HEK293 (cell line): ENCODE measurements at regions not wholly inside any gene's neighbourhood (a gene's known extent, or its start where the extent isn't known, plus 50 kb on each side); places are given as distances from the start of the nearest gene placed in this dataset.

ENCODE experiments used
- CTCF ChIA-PET: fragments of 350-600 bp; formaldehyde crosslinking; extraction: SDS; loops from one replicate; lab custom pipeline; 2021; ENCODE audit warnings: antibody characterized with exemption; lab: Yijun Ruan, JAX
- POLR2A ChIA-PET: fragments of 300-600 bp; formaldehyde crosslinking; extraction: SDS; loops from one replicate; lab custom pipeline; 2020; ENCODE audit warnings: antibody characterized with exemption, inconsistent platforms; lab: Yijun Ruan, JAX
- H3K27ac ChIP-seq: fragments of 200-500 bp; sonication (Bioruptor generic); 2 replicates; pipeline ENCODE4 v1.5.1; 2014; ENCODE audit warnings: low read depth, low read length, control low read depth, inconsistent platforms; ENCODE audit errors: extremely low read depth
- H3K36me3 ChIP-seq, 2 experiments: fragments of 200-500 bp in 1 of 2; sonication (Bioruptor generic) in 1 of 2; 1 replicate in 1 of 2; 2 replicates in 1 of 2; pipeline ENCODE4 v1.5.1; 2014 to 2017; ENCODE audit warnings: inconsistent platforms in 2 of 2, low read length in 2 of 2; ENCODE audit not compliant: control insufficient read depth in 2 of 2, insufficient read depth in 1 of 2
- H3K4me1 ChIP-seq: fragments of 200-500 bp; sonication (Bioruptor generic); 2 replicates; pipeline ENCODE4 v1.5.1; 2014; ENCODE audit warnings: mild to moderate bottlenecking, low read length, inconsistent platforms; ENCODE audit not compliant: control insufficient read depth, insufficient read depth
- H3K4me3 ChIP-seq: 2 replicates; pipeline ENCODE4 v1.5.1; 2011; ENCODE audit warnings: low read depth, mild to moderate bottlenecking, control low read depth, low read length, moderate library complexity
- H3K9me3 ChIP-seq: fragments of 200-500 bp; sonication (Bioruptor generic); 2 replicates; pipeline ENCODE4 v1.5.1; 2014; ENCODE audit warnings: low read depth, low read length, inconsistent platforms; ENCODE audit not compliant: control insufficient read depth, insufficient read depth
- BCL11A ChIP-seq: fragments of 450-650 bp; formaldehyde crosslinking; IDR thresholded peaks from 2 replicates; pipeline ENCODE4 v1.5.1; 2016; ENCODE audit warnings: low read depth, missing biosample characterization, missing genetic modification characterization
- BCL11B ChIP-seq: fragments of 450-650 bp; formaldehyde crosslinking; IDR thresholded peaks from 2 replicates; pipeline ENCODE4 v1.5.1; 2016; ENCODE audit warnings: low read depth, missing biosample characterization, missing genetic modification characterization
- GLI2 ChIP-seq: fragments of 450-650 bp; formaldehyde crosslinking; IDR thresholded peaks from 2 replicates; pipeline ENCODE4; 2017; ENCODE audit warnings: missing biosample characterization, missing genetic modification characterization, low read depth, borderline replicate concordance
- INSM2 ChIP-seq: fragments of 450-650 bp; formaldehyde crosslinking; IDR thresholded peaks from 2 replicates; pipeline ENCODE4 v1.5.1; 2016; ENCODE audit warnings: missing biosample characterization, missing genetic modification characterization
- MYNN ChIP-seq: fragments of 450-650 bp; formaldehyde crosslinking; IDR thresholded peaks from 2 replicates; pipeline ENCODE4 v1.5.1; 2016; ENCODE audit warnings: missing biosample characterization, missing genetic modification characterization, borderline replicate concordance
- PRDM2 ChIP-seq: fragments of 450-650 bp; formaldehyde crosslinking; IDR thresholded peaks from 2 replicates; pipeline ENCODE4 v1.5.1; 2016; ENCODE audit warnings: missing biosample characterization, missing genetic modification characterization, borderline replicate concordance
- ZFHX2 ChIP-seq: fragments of 450-650 bp; formaldehyde crosslinking; conservative IDR thresholded peaks from 2 replicates; pipeline ENCODE4 v1.5.1; 2016; ENCODE audit warnings: missing biosample characterization, missing genetic modification characterization
- ZFP3 ChIP-seq: fragments of 450-650 bp; formaldehyde crosslinking; IDR thresholded peaks from 2 replicates; pipeline ENCODE4 v1.5.1; 2016; ENCODE audit warnings: low read depth, missing biosample characterization, missing genetic modification characterization
- ZNF121 ChIP-seq: fragments of 450-650 bp; formaldehyde crosslinking; IDR thresholded peaks from 2 replicates; pipeline ENCODE4 v1.5.1; 2016; ENCODE audit warnings: missing biosample characterization, missing genetic modification characterization
- ZNF146 ChIP-seq: fragments of 450-650 bp; formaldehyde crosslinking; IDR thresholded peaks from 2 replicates; pipeline ENCODE4 v1.5.1; 2016; ENCODE audit warnings: missing biosample characterization, missing genetic modification characterization
- ZNF26 ChIP-seq: fragments of 450-650 bp; formaldehyde crosslinking; IDR thresholded peaks from 2 replicates; pipeline ENCODE4 v1.5.1; 2016; ENCODE audit warnings: missing biosample characterization, missing genetic modification characterization
- ZNF366 ChIP-seq: fragments of 450-650 bp; formaldehyde crosslinking; conservative IDR thresholded peaks from 2 replicates; pipeline ENCODE4 v1.5.1; 2016; ENCODE audit warnings: missing biosample characterization, missing genetic modification characterization
- ZNF391 ChIP-seq: fragments of 450-650 bp; formaldehyde crosslinking; IDR thresholded peaks from 2 replicates; pipeline ENCODE4 v1.5.1; 2016; ENCODE audit warnings: low read depth, missing biosample characterization, missing genetic modification characterization, borderline replicate concordance
- ZNF449 ChIP-seq: fragments of 450-650 bp; formaldehyde crosslinking; IDR thresholded peaks from 2 replicates; pipeline ENCODE4 v1.5.1; 2017; ENCODE audit warnings: missing biosample characterization, mild to moderate bottlenecking, missing genetic modification characterization, moderate library complexity
- ZNF629 ChIP-seq: fragments of 450-650 bp; formaldehyde crosslinking; IDR thresholded peaks from 2 replicates; pipeline ENCODE4 v1.5.1; 2017; ENCODE audit warnings: missing biosample characterization, missing genetic modification characterization
- ZNF677 ChIP-seq: fragments of 450-650 bp; IDR thresholded peaks from 2 replicates; pipeline ENCODE4 v1.5.0; 2018; ENCODE audit warnings: missing biosample characterization, mild to moderate bottlenecking, missing genetic modification characterization, moderate library complexity

GRCh38 chr6:91565207-91565606, 978.3 kb upstream of the MAP3K7 start:
- ChIA-PET CTCF (no interaction called here), POLR2A (no interaction called here)
- H3K4me3 ChIP-seq: no peak overlapping the region
- no peak for TF ChIP-seq BCL11A (tag by site-specific recombination)
- no peak for TF ChIP-seq PRDM2
- TF ChIP-seq ZFP3 (tag by site-specific recombination): no peak
- TF ChIP-seq ZNF629: no peak
- TF ChIP-seq ZNF121 (tag by site-specific recombination): no peak
- TF ChIP-seq ZNF366: no peak
- no peak for TF ChIP-seq MYNN (tag by site-specific recombination)
- no peak for TF ChIP-seq ZNF26 (tag by site-specific recombination)
- no peak for TF ChIP-seq ZFHX2 (tag by site-specific recombination)
- no peak for TF ChIP-seq INSM2
- no peak for TF ChIP-seq ZNF146 (tag by site-specific recombination)
- no peak for TF ChIP-seq ZNF677
- TF ChIP-seq ZNF391 (tag by site-specific recombination): no peak
- no peak for TF ChIP-seq GLI2 (tag by site-specific recombination)
- TF ChIP-seq BCL11B (tag by site-specific recombination): no peak
- no peak for TF ChIP-seq ZNF449 (tag by site-specific recombination)
- no peaks in the 10 kb centered on the region for H3K36me3 ChIP-seq
- no peaks in the 10 kb centered on the region for H3K4me1 ChIP-seq
- H3K27ac ChIP-seq: no peak overlapping the region
- no peaks in the 10 kb centered on the region for H3K9me3 ChIP-seq
